ENCODE measurements at regions not wholly inside any gene's neighbourhood (a gene's known extent, or its start where the extent isn't known, plus 50 kb on each side); places are given as distances from the start of the nearest gene placed in this dataset.

DNA sequence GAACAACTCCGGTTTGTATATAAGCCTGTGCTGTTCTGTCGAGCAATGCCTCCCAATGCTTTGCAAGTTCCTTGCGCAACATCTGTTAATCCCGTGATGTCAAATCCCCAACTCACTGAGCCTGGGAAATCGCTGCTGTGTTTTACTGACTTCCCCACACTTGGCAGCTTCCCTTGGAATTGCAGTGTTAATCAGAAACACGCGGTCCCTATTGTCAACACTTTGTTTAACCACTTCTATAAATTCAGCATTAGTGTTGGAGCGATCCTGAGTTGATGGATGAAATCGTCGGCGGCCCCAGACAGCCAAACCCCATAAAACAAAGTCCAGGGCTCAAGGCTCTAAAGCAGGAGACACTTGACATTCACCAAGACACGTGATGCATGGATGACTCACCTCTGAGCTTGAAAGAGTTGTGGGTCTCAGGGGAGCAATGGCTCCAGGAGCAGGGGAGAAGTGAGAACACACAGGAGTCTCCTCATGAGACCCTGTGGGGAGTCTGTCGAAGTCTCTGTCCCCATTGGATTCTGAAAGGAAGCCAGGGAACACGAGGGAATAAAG lies 555.3 kb downstream of the MIAT start:
- DNase-seq, result no peak

DNA sequence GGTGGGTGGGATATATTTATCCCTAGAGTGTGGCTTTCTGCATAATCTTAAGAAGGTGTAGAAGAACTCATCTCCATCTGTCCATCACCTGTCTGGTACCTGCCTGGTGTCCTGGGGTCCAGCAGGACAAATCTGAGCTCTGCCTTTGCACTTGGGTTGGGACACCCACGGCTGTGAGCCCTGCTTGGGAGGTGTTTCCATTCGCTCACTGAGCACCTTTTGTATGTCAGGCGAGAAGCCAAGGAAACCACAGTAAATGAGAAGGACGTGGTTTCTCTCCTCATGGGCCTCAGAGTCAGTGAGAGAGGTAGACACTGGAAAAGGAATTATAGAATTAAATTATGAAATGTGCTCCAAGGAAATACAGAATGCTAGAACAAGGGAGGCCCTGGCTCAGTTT lies 555.9 kb downstream of the MIAT start:
- no peak for DNase-seq

DNA sequence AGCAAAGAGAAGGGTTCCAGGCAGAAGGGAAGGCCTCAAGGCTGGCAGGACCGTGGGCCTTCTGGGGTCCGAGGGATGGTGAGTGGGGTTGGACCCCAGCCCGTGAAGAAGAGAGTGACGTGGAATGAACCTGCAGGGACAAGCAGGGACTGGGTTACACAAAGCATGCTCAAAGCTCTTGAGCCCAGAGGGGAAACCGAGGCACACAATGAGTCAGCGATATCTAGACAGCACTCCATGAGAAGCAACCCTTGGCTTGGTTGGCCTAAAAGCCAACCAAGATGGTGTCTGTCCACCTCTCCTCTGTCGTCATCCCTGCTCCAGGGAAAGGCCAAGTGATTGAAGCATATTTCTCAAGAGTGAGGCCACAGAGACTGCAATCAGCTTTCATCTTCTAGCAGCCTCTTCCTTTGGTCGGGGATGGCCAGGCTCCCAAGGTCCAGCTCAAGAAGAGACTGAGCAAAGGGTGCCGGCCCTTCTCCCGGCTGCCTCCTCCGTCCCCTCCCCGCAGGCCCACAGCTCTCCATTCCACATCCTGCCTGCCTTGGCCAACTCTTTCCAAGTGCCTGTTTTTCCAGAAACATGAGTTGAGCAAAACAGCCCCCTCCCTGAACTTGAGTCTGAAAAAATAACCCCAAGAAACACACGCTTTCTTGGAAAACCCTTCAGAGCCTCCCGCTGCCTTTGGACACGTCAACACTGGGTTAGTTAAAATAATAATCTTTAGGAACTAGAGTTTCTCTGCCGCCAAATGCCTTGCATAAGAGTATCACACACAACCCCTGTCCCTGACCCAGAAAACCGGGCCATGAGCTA lies 556.6 kb downstream of the MIAT start:
- no peak for DNase-seq

- DNase-seq, result no peak
These were observed 557.3 kb downstream of the MIAT start for GRCh38 chr22:27214691-27215090.

GRCh38 chr22:27215871-27216270 lies 558.5 kb downstream of the MIAT start:
- no peak for DNase-seq

GRCh38 chr22:27216444-27216843 lies 559.1 kb downstream of the MIAT start:
- DNase-seq, result no peak

DNA sequence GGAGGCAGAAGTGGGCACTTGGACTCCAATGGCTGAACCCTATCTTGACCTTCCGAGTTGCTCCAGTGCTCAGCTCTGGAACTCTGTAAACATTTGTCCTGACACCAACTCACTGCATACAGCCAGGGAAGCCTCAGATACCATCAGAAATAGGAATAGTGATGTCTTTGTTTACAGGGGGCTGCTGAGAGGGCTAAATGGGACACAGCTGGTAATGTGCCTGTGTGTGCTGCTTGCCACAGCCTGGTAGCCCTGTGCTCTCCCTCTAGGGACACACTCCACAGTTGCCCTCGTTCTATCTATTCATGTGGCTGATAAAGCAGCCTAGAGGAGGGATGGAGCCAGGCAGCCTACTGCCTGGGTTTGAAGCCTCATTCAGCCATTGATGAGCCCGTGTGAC lies 559.8 kb downstream of the MIAT start:
- DNase-seq, result no peak

GRCh38 chr22:27218012-27218920 lies 560.9 kb downstream of the MIAT start:
- no peak for DNase-seq

DNA sequence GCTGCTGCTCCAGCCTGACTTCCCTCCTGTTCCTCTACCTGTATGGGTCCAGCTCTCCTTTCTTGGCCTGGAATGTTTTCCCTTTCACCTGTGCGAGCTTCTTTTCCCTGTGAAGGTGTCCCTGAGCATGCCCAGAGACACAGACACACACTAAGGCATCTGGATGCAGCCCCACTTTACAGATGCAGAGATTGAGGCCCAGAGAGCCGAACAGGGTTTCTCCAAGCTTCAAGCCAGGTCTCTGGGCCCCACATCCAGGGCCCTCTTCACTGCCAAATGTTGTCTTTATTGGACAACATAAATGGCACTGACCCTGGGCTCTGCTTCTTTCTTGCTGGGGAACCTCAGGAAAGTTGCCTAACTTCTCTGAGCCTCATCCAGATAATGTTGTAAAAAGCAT lies 561.6 kb downstream of the MIAT start:
- no peak for DNase-seq

DNA sequence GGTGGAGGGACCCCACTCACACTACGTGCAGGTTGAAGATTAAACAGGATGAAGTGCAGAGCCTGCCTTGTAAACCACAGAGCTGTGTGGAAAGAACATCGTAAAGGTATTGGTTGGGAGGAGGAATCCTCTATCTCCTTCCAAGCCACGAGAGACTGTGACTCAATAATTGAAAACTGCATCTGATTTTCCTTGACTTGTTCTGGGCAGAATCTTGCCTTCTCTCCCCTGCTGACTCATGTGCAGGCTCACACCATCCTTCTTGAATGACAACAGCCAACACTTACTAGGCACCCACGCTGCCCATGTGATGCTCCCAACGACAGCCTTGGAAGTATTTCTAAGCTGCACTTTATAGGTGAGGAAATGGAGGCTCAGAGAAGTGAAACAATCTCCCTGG lies 563.0 kb downstream of the MIAT start:
- no peak for DNase-seq

- no peak for DNase-seq
These were observed 564.8 kb downstream of the MIAT start for GRCh38 chr22:27222178-27222577.

GRCh38 chr22:27223317-27224177 lies 566.2 kb downstream of the MIAT start:
- DNase-seq, result no peak

DNA sequence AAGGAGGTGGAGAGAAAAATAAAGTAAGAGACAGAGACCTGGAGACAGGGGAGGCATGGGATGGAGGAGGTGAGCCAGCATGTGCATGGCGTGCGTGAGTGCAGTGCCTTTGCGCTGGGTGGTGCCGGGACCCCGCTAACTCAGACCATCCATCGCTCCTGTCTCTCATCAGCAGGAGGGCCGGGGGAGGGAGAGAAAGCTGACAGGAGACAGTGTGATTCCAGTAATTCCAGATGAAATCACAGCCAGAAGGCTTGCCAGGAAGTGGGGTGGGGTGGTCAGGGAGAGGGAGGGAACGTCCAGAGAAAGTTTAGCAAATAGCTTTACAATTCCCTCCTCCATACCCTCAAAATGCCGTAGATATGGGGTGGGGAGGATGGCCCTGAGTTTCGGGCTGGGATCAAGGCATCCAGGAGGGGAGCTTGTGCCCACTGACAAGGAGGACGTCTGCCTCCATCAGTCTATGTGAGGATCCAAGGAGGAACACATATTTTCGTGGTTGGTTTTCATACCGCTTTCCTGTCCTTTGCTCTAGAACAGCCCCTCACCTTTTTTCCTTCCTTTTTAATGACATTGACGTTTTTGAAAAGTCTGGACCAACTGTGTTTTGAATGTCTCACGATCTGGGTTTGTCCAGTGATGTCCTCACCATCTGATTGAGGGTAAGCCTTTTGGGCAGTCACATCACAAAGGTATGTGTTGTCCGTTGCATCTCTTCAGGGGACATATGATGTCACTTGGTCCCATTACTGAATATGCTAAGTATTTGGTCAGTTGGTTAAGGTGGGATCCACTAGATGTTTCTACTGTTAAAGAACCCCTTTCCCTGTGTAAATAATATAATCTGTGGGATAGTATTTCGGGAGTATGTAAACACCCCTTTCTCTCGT lies 567.3 kb downstream of the MIAT start:
- no peak for DNase-seq

DNA sequence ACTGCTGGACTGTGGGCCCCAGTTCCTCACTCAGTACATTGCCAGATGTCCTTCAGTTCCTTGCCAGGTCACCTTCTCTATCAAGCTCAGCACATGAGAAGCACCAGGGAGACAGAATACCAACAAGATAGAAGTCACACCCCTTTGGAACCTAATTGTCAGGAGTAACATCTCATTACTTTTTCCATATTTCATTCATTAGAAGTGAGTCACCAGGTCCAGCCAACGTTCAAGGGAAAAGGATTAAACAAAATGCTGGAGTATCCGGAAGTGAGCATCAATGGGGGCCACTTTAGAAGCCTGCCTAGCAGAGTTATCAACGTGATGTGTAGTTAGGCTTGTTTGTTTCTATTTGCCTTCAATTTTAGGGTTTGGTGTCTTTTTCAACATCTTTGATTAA lies 569.3 kb downstream of the MIAT start:
- DNase-seq, result no peak

DNA sequence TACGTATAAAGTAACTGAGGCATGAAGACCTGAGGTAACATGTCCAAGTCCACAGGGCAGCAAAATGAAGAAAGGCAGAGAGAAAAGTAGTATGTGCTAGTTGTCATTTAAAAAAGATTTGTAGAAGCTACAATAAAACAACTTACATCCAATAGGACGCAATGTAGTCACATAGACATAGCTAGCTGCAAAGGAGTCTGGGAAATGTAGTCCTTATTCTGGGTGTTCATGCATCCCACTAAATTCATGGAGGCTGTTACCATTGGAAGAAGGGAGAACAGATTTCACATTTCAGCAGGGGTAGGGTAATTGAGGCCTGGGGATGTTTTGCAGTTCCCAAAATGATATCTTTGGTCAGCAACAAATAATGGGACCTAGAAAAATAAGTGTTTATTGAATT lies 571.4 kb downstream of the MIAT start:
- no peak for DNase-seq

DNA sequence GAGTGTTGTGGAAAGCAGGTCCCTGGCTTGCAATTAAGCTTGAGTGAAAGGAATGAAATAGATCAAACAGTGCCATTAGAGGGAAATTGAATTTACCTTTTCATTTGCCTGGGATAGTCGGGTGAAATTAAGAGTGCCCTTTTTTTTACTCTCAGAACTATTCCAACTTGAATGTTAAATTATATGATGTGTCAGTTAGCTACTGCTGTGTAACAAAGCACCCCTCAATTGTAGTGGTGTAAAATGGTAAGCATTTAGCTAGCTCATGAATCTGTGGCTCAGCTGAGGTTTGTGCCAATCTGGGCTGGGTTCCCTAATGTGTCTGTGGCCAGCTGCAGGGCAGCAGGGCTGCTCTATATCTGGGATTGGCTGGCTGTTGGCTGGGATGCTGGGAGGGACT lies 571.4 kb downstream of the MN1 start:
- no peak for DNase-seq

DNA sequence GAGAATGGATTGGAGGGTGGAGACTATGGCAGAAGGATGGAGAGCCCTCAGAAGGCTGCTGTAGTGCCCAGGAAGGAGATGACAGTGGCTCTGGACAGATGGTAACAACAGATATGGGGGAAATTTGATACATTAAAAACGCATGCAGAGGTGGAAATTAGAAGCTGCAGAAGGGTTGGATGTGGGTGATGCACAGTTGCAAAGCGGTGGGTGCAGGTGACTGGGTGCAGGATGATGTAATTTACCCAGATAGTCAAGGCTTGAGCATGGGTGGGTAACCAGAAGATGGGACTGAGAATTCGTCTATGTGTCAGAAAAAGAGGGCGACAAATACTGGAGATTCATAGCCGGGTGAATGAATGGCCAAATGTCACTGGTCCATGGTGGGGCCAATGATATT lies 570.3 kb downstream of the MN1 start:
- no peak for DNase-seq

DNA sequence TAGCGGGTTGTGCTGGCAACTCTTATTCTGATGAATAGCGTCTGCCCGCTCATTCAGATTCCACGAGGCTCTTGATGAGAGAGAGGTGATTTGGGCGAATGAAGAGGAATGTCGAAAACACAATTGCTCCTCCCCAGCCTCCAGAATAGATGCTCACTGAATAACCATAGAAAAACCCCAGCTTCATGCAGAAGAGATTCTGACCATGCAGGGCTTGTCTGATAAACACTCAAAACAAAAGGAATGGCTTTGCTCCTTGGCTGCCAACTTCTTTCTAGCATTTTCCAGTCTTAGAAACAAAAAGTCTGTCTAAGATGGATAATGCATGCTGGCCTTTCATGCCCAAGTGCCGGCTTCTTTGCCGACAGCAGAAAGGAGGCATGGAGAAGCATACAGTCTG lies 569.5 kb downstream of the MN1 start:
- DNase-seq, result no peak

GRCh38 chr22:27237080-27237741 lies 564.3 kb downstream of the MN1 start:
- DNase-seq, result no peak

- DNase-seq, result no peak
These were observed 562.5 kb downstream of the MN1 start for GRCh38 chr22:27238935-27239510.

- DNase-seq, result no peak
These were observed 562.0 kb downstream of the MN1 start for GRCh38 chr22:27239520-27239919.

All from hematopoietic multipotent progenitor cell treated with erythropoietin and hydrocortisone succinate and interleukin-3 and kit ligand, for 6 days (in vitro differentiated cells).